B cell (primary cell): ENCODE measurements at regions not wholly inside any gene's neighbourhood (a gene's known extent, or its start where the extent isn't known, plus 50 kb on each side); places are given as distances from the start of the nearest gene placed in this dataset.

Experiments used
- ATAC-seq: fragments of 200-7000 bp; cut with Tn5 transposase; one replicate; pipeline ENCODE4 v1.10.0; 2021; ENCODE audit warnings: low read depth, mild to moderate bottlenecking, moderate number of reproducible peaks, moderate library complexity
- CTCF ChIA-PET: fragments of 350-600 bp; sonication (Branson Sonifier 250); formaldehyde crosslinking; loops from one replicate; lab custom pipeline; 2021; ENCODE audit warnings: antibody characterized with exemption, inconsistent platforms; lab: Charles Lee
- POLR2A ChIA-PET: fragments of 350-600 bp; sonication (Branson Sonifier 250); formaldehyde crosslinking; loops from one replicate; lab custom pipeline; 2021; ENCODE audit warnings: antibody characterized with exemption; lab: Charles Lee
- DNase-seq: peaks from one replicate; pipeline ENCODE4 v3.0.0; 2013
- H2AFZ ChIP-seq: 2 replicates; pipeline ENCODE4 v1.6.1; 2012; ENCODE audit warnings: mild to moderate bottlenecking, low read depth, low read length; ENCODE audit not compliant: insufficient read depth, poor library complexity, severe bottlenecking
- H3K27ac ChIP-seq, 2 donors: 1 replicate in 1 of 2; 2 replicates in 1 of 2; pipeline ENCODE4 v1.5.1; 2012 to 2013; ENCODE audit warnings: low read length in 2 of 2, mild to moderate bottlenecking in 2 of 2, moderate library complexity in 1 of 2
- H3K27me3 ChIP-seq, 4 experiments: fragments of 200-600 bp in 1 of 4; sonication (generic) in 1 of 4; replicated peaks in 1 of 4; 1 replicate in 2 of 4; 2 replicates in 2 of 4; pipeline versions ENCODE4 v1.6.1 to v1.7.0; 2013 to 2016; ENCODE audit warnings: low read length in 3 of 4, mild to moderate bottlenecking in 2 of 4, mixed read lengths in 1 of 4, moderate library complexity in 1 of 4; ENCODE audit not compliant: insufficient read depth in 4 of 4, control insufficient read depth in 3 of 4; ENCODE audit errors: control extremely low read depth in 1 of 4
- H3K36me3 ChIP-seq, 2 experiments: replicated peaks in 1 of 2; 1 replicate in 1 of 2; 2 replicates in 1 of 2; pipeline versions ENCODE4 v1.6.1 to v1.7.1; 2013; ENCODE audit warnings: low read length in 1 of 2; ENCODE audit not compliant: insufficient read depth in 2 of 2, control insufficient read depth in 1 of 2; ENCODE audit errors: control extremely low read depth in 1 of 2, extremely low read depth in 1 of 2
- H3K4me1 ChIP-seq, 2 donors: fragments of 200-600 bp in 1 of 2; sonication (generic) in 1 of 2; 1 replicate in 1 of 2; 2 replicates in 1 of 2; pipeline versions ENCODE4 v1.5.1 to v1.6.1; 2013 to 2017; ENCODE audit warnings: low read length in 2 of 2; ENCODE audit not compliant: control insufficient read depth in 2 of 2, insufficient read depth in 2 of 2
- H3K4me2 ChIP-seq: replicated peaks from 2 replicates; pipeline ENCODE3; 2012; ENCODE audit warnings: mild to moderate bottlenecking, low read depth, low read length; ENCODE audit not compliant: poor library complexity, severe bottlenecking
- H3K4me3 ChIP-seq, 5 experiments: fragments of 200-600 bp in 1 of 5; sonication (generic) in 1 of 5; 1 replicate in 3 of 5; 2 replicates in 2 of 5; pipeline versions ENCODE4 v1.5.1 to v1.7.0; 2011 to 2016; ENCODE audit warnings: low read length in 4 of 5, mild to moderate bottlenecking in 4 of 5, low read depth in 2 of 5, control low read depth in 1 of 5, moderate library complexity in 1 of 5; ENCODE audit not compliant: insufficient read depth in 1 of 5; ENCODE audit errors: control extremely low read depth in 1 of 5, extremely low read depth in 1 of 5
- H3K79me2 ChIP-seq: fragments of 200-600 bp; sonication (generic); one replicate; pipeline ENCODE4 v1.6.0; 2016; ENCODE audit warnings: low read length; ENCODE audit not compliant: control insufficient read depth, insufficient read depth
- H3K9ac ChIP-seq: fragments of 200-600 bp; sonication (generic); 2 replicates; pipeline ENCODE4 v1.6.1; 2017; ENCODE audit warnings: mild to moderate bottlenecking, low read length, moderate library complexity
- H3K9me3 ChIP-seq, 3 donors: one replicate each; pipeline versions ENCODE4 v1.6.1 to v1.7.1; 2013; ENCODE audit warnings: low read length in 2 of 3; ENCODE audit not compliant: control insufficient read depth in 2 of 3, insufficient read depth in 1 of 3; ENCODE audit errors: control extremely low read depth in 1 of 3
- H4K20me1 ChIP-seq: 2 replicates; pipeline ENCODE4 v1.6.0; 2012; ENCODE audit warnings: mild to moderate bottlenecking, low read length; ENCODE audit not compliant: insufficient read depth, control insufficient read depth, poor library complexity, severe bottlenecking
- H3K27ac Mint-ChIP-seq: one replicate; pipeline ENCODE4 v1.8.0; 2021; ENCODE audit warnings: mixed read lengths
- H3K27me3 Mint-ChIP-seq: one replicate; pipeline ENCODE4 v1.8.0; 2021; ENCODE audit warnings: mixed read lengths
- H3K4me1 Mint-ChIP-seq: one replicate; pipeline ENCODE4 v1.8.0; 2021; ENCODE audit warnings: mixed read lengths
- H3K4me3 Mint-ChIP-seq: one replicate; pipeline ENCODE4 v1.8.0; 2021; ENCODE audit warnings: mixed read lengths
- H3K9me3 Mint-ChIP-seq: one replicate; pipeline ENCODE4 v1.8.0; 2022; ENCODE audit warnings: mixed read lengths; ENCODE audit not compliant: insufficient read depth
- CTCF ChIP-seq: fragments of 200-600 bp; IDR thresholded peaks from one replicate; pipeline ENCODE4 v1.8.0; 2022; ENCODE audit warnings: antibody characterized with exemption, mild to moderate bottlenecking
- EZH2 ChIP-seq: IDR thresholded peaks from 2 replicates; pipeline ENCODE4 v1.6.1; 2012; ENCODE audit warnings: borderline replicate concordance, low read depth, mild to moderate bottlenecking, moderate library complexity, low read length; ENCODE audit not compliant: insufficient read depth, poor library complexity, severe bottlenecking
- WGBS: methylation state at CpG from one replicate; pipeline ENCODE4 v1.1.5; 2013; ENCODE audit warnings: missing lambda C conversion rate; ENCODE audit not compliant: insufficient coverage; 5-methylcytosine and 5-hydroxymethylcytosine counted together
- intact Hi-C: fragments of 100-400 bp; cut with micrococcal nuclease; formaldehyde crosslinking; loops from one replicate; pipeline ENCODE4 v1.10.0; 2022

DNA sequence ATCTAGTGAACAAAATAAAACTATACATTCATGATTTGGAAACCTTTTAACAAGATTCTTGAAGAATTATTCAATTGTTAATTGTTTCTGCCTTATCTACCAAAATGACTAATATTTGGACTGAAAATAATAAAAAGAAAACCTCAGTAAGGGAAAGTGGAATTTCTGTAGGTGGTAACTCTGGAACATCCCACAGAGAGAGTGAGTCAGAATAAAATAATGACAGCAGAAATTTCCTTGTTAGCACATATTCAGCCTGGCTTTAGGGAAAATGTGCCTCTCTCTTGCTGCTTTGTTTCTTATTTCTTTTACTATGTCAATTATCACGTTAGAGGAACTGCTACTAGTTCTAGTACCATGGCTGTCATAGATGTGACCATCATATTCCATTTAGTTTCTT, 421.5 kb upstream of the GNPDA2 start:
- no peak for ATAC-seq
- no peaks in the 10 kb centered on the region for H3K4me1 Mint-ChIP-seq
- H3K4me2 ChIP-seq: no peak overlapping the region

GRCh38 chr4:45131020-45131419, 404.7 kb upstream of the GNPDA2 start:
- intact Hi-C loops: no loop called here
- Histone ChIP-seq H3K9me3 (peaks cover 0 to 4% (median 0%) of the 10 kb centered on the region in 3 donors), H2AFZ (no peak overlapping the region), H3K4me3 (no peak overlapping the region), H3K27me3 (no peaks in the 10 kb centered on the region), H3K27ac (no peak overlapping the region), H3K4me2 (no peak overlapping the region), H3K4me1 (no peaks in the 10 kb centered on the region), H3K9ac (no peak overlapping the region), H4K20me1 (no peaks in the 10 kb centered on the region), H3K36me3 (no peaks in the 10 kb centered on the region), H3K79me2 (no peaks in the 10 kb centered on the region)
- WGBS: no CpG with 5 or more reads among the region's 3 CpGs
- TF ChIP-seq EZH2 (no peak), CTCF (no peak)
- Mint-ChIP-seq H3K27me3 (no peaks in the 10 kb centered on the region), H3K4me3 (no peak overlapping the region), H3K4me1 (no peaks in the 10 kb centered on the region), H3K27ac (no peak overlapping the region), H3K9me3 (peaks cover 7% of the 10 kb centered on the region)
- ATAC-seq (no peak), DNase-seq (no peak)
- ChIA-PET POLR2A (no interaction called here), CTCF (no interaction called here)

More for the DNA sequence above, 421.5 kb upstream of the GNPDA2 start:
- TF ChIP-seq EZH2: no peak
- Mint-ChIP-seq H3K27ac (no peak overlapping the region), H3K9me3 (peaks cover 2% of the 10 kb centered on the region), H3K27me3 (no peaks in the 10 kb centered on the region), H3K4me3 (no peak overlapping the region)
- no CpG with 5 or more reads among the region's 1 CpG for WGBS
- Histone ChIP-seq H3K9me3 (no peaks in the 10 kb centered on the region), H3K79me2 (no peaks in the 10 kb centered on the region), H3K9ac (no peak overlapping the region), H3K27ac (no peak overlapping the region), H3K4me3 (no peak overlapping the region), H4K20me1 (no peaks in the 10 kb centered on the region), H3K4me1 (no peaks in the 10 kb centered on the region), H2AFZ (no peak overlapping the region), H3K36me3 (no peaks in the 10 kb centered on the region), H3K27me3 (no peaks in the 10 kb centered on the region)
- no peak for DNase-seq
- intact Hi-C loops: no loop called here
- ChIA-PET POLR2A (no interaction called here), CTCF (no interaction called here)
